Stimulated activated CD8-positive, alpha-beta memory T cell treated with anti-CD3 and anti-CD28 coated beads, Interleukin-12 subunit alpha, Interleukin-12 subunit beta, amount 100 ng/mL, for 24 hours (primary cell): ENCODE measurements at regions not wholly inside any gene's neighbourhood (a gene's known extent, or its start where the extent isn't known, plus 50 kb on each side); places are given as distances from the start of the nearest gene placed in this dataset.
"Not testable (repeated sequence)": the region's sequence is repeated elsewhere in the genome, so short reads cannot be mapped to it uniquely, and the experiment has no call there.

Source experiments
- DNase-seq: peaks from one replicate; pipeline ENCODE4 v3.0.0-alpha.2; 2020; ENCODE audit errors: extremely low read depth

- no peak for DNase-seq
Observed at GRCh38 chrX:20715176-20715575, 448.5 kb upstream of the RPS6KA3 start.

- no peak for DNase-seq
Observed at GRCh38 chrX:20712811-20713210, 446.1 kb upstream of the RPS6KA3 start.

- DNase-seq: no peak
Observed at GRCh38 chrX:20711366-20711765, 444.7 kb upstream of the RPS6KA3 start.

GRCh38 chrX:20693078-20693477 lies 426.4 kb upstream of the RPS6KA3 start:
- no peak for DNase-seq

- no peak for DNase-seq
Observed at GRCh38 chrX:20686256-20686655, 419.5 kb upstream of the RPS6KA3 start.

- DNase-seq: no peak
Observed at GRCh38 chrX:20685652-20686051, 418.9 kb upstream of the RPS6KA3 start.

- DNase-seq: no peak
Observed at GRCh38 chrX:20681683-20682082, 415.0 kb upstream of the RPS6KA3 start.

- DNase-seq: no peak
Observed at GRCh38 chrX:20680998-20681397, 414.3 kb upstream of the RPS6KA3 start.

GRCh38 chrX:20672476-20672875 lies 405.8 kb upstream of the RPS6KA3 start:
- DNase-seq: no peak

- not testable (repeated sequence) for DNase-seq
Observed at GRCh38 chrX:20671746-20672145, 405.0 kb upstream of the RPS6KA3 start.

- no peak for DNase-seq
Observed at GRCh38 chrX:20670611-20671010, 403.9 kb upstream of the RPS6KA3 start.

GRCh38 chrX:20668550-20668949 lies 401.8 kb upstream of the RPS6KA3 start:
- no peak for DNase-seq

- DNase-seq: no peak
Observed at GRCh38 chrX:20666331-20666730, 399.6 kb upstream of the RPS6KA3 start.

GRCh38 chrX:20665481-20665880 lies 398.8 kb upstream of the RPS6KA3 start:
- DNase-seq: no peak

GRCh38 chrX:20664774-20665173 lies 398.1 kb upstream of the RPS6KA3 start:
- DNase-seq: no peak

GRCh38 chrX:20664131-20664530 lies 397.4 kb upstream of the RPS6KA3 start:
- no peak for DNase-seq

GRCh38 chrX:20663336-20663735 lies 396.6 kb upstream of the RPS6KA3 start:
- DNase-seq: no peak

- no peak for DNase-seq
Observed at GRCh38 chrX:20656721-20657120, 390.0 kb upstream of the RPS6KA3 start.

- no peak for DNase-seq
Observed at GRCh38 chrX:20654596-20655106, 387.9 kb upstream of the RPS6KA3 start.

- no peak for DNase-seq
Observed at GRCh38 chrX:20653070-20653469, 386.4 kb upstream of the RPS6KA3 start.

GRCh38 chrX:20641954-20642353 lies 375.2 kb upstream of the RPS6KA3 start:
- no peak for DNase-seq

GRCh38 chrX:20639115-20639514 lies 372.4 kb upstream of the RPS6KA3 start:
- DNase-seq: no peak

GRCh38 chrX:20637351-20637750 lies 370.6 kb upstream of the RPS6KA3 start:
- no peak for DNase-seq

- no peak for DNase-seq
Observed at GRCh38 chrX:20633451-20633850, 366.7 kb upstream of the RPS6KA3 start.

GRCh38 chrX:20623448-20623847 lies 356.7 kb upstream of the RPS6KA3 start:
- no peak for DNase-seq
